ENCODE measurements at regions not wholly inside any gene's neighbourhood (a gene's known extent, or its start where the extent isn't known, plus 50 kb on each side); places are given as distances from the start of the nearest gene placed in this dataset.

- TF ChIP-seq CTCF (conservative IDR thresholded peaks at IDR 0.05) (no peak), EZH2 (IDR thresholded peaks at IDR 0.05; ENCODE audit: low read depth) (no peak)
Observed at GRCh38 chr16:82395212-82395611, 225.2 kb upstream of the MPHOSPH6 start.

All from PC-9 (cell line).